Right ventricle myocardium superior (tissue), 1 donor: ENCODE measurements at regions not wholly inside any gene's neighbourhood (a gene's known extent, or its start where the extent isn't known, plus 50 kb on each side); places are given as distances from the start of the nearest gene placed in this dataset.
"Not testable (repeated sequence)": the region's sequence is repeated elsewhere in the genome, so short reads cannot be mapped to it uniquely, and the experiment has no call there.

Experiments
- ATAC-seq: fragments of 200-7000 bp; cut with Tn5 transposase; one replicate; pipeline ENCODE4 v1.9.1; 2020; ENCODE audit warnings: mild to moderate bottlenecking; ENCODE audit not compliant: poor library complexity
- DNase-seq: peaks from one replicate; pipeline ENCODE4 v3.0.0-alpha.2; 2020
- intact Hi-C: fragments of 100-400 bp; cut with DNase I; formaldehyde crosslinking; loops from one replicate; pipeline ENCODE4 v1.11.2; 2022
- donor health status: DM: no; HTN: yes; CAD: no; lungs with severe emphysema.

- no peak for ATAC-seq
- DNase-seq, result no peak
- intact Hi-C loops, result no loop called here
Measured at GRCh38 chr6:121873595-121873994, 438.1 kb downstream of the GJA1 start.

GRCh38 chr6:121876721-121877120, 441.3 kb downstream of the GJA1 start:
- DNase-seq (no peak), ATAC-seq (no peak)
- intact Hi-C loops, result no loop called here

GRCh38 chr6:121879149-121879548, 443.7 kb downstream of the GJA1 start:
- ATAC-seq (no peak), DNase-seq (no peak)
- intact Hi-C loops, result no loop called here

GRCh38 chr6:121880831-121881230, 445.4 kb downstream of the GJA1 start:
- intact Hi-C loops, result no loop called here
- ATAC-seq (no peak), DNase-seq (no peak)

GRCh38 chr6:121881974-121882667, 446.7 kb downstream of the GJA1 start:
- intact Hi-C loops, result no loop called here
- no peak for DNase-seq

GRCh38 chr6:121884091-121884490, 448.6 kb downstream of the GJA1 start:
- DNase-seq (no peak), ATAC-seq (no peak)
- intact Hi-C loops, result no loop called here

More at GRCh38 chr6:121881974-121882667, 446.7 kb downstream of the GJA1 start:
- ATAC-seq, result no peak

GRCh38 chr6:121884620-121885019, 449.2 kb downstream of the GJA1 start:
- DNase-seq (no peak), ATAC-seq (no peak)
- intact Hi-C loops, result no loop called here

GRCh38 chr6:121885399-121886152, 450.1 kb downstream of the GJA1 start:
- ATAC-seq, result no peak
- intact Hi-C loops, result no loop called here

GRCh38 chr6:121886223-121886830, 450.9 kb downstream of the GJA1 start:
- DNase-seq, result no peak
- intact Hi-C loops, result no loop called here
- no peak for ATAC-seq

More at GRCh38 chr6:121885399-121886152, 450.1 kb downstream of the GJA1 start:
- DNase-seq, result no peak

GRCh38 chr6:121887724-121888123, 452.3 kb downstream of the GJA1 start:
- ATAC-seq (no peak), DNase-seq (no peak)
- intact Hi-C loops, result no loop called here

GRCh38 chr6:121890307-121890910, 455.0 kb downstream of the GJA1 start:
- no peak for DNase-seq

GRCh38 chr6:121895731-121896130, 460.3 kb downstream of the GJA1 start:
- intact Hi-C loops, ATAC-seq, DNase-seq: not testable (repeated sequence)

More at GRCh38 chr6:121890307-121890910, 455.0 kb downstream of the GJA1 start:
- no peak for ATAC-seq
- intact Hi-C loops, result no loop called here

- DNase-seq (no peak), ATAC-seq (no peak)
- intact Hi-C loops, result no loop called here
Measured at GRCh38 chr6:121896363-121896762, 460.9 kb downstream of the GJA1 start.

GRCh38 chr6:121896771-121897170, 461.3 kb downstream of the GJA1 start:
- ATAC-seq, result no peak
- no peak for DNase-seq
- intact Hi-C loops, result no loop called here

- intact Hi-C loops, result no loop called here
- ATAC-seq (no peak), DNase-seq (no peak)
Measured at GRCh38 chr6:121897337-121897760, 461.9 kb downstream of the GJA1 start.

GRCh38 chr6:121901432-121901831, 466.0 kb downstream of the GJA1 start:
- intact Hi-C loops, result no loop called here
- DNase-seq (no peak), ATAC-seq (no peak)

GRCh38 chr6:121904559-121904958, 469.1 kb downstream of the GJA1 start:
- DNase-seq, result no peak
- intact Hi-C loops, result no loop called here
- ATAC-seq, result no peak

GRCh38 chr6:121912905-121913304, 477.5 kb downstream of the GJA1 start:
- DNase-seq (no peak), ATAC-seq (no peak)
- intact Hi-C loops, result no loop called here

- ATAC-seq (no peak), DNase-seq (no peak)
- intact Hi-C loops, result no loop called here
Measured at GRCh38 chr6:121917263-121917829, 481.9 kb downstream of the GJA1 start.
